ENCODE measurements at regions not wholly inside any gene's neighbourhood (a gene's known extent, or its start where the extent isn't known, plus 50 kb on each side); places are given as distances from the start of the nearest gene placed in this dataset.
"Not testable (repeated sequence)": the region's sequence is repeated elsewhere in the genome, so short reads cannot be mapped to it uniquely, and the experiment has no call there.

GRCh38 chrX:115972717-115973116 lies 197.8 kb upstream of the AGTR2 start:
- TF ChIP-seq CTCF (IDR thresholded peaks at IDR 0.05; ENCODE audit: low read depth, low read length, missing control alignments) = no peak
- DNase-seq (ENCODE audit: extremely low read depth, low read depth) = no peak
- no peak overlapping the region for H3K4me3 ChIP-seq (replicated peaks; ENCODE audit: low read depth, low read length)

GRCh38 chrX:115978068-115978467 lies 192.5 kb upstream of the AGTR2 start:
- no peak overlapping the region for H3K4me3 ChIP-seq (replicated peaks; ENCODE audit: low read depth, low read length)
- no peak for TF ChIP-seq CTCF (IDR thresholded peaks at IDR 0.05; ENCODE audit: low read depth, low read length, missing control alignments)
- no peak for DNase-seq (ENCODE audit: extremely low read depth, low read depth)

GRCh38 chrX:115983148-115983547 lies 187.4 kb upstream of the AGTR2 start:
- not testable (repeated sequence) for DNase-seq (ENCODE audit: extremely low read depth, low read depth); H3K4me3 ChIP-seq (replicated peaks; ENCODE audit: low read depth, low read length)

GRCh38 chrX:115987464-115987863 lies 183.1 kb upstream of the AGTR2 start:
- H3K4me3 ChIP-seq (replicated peaks; ENCODE audit: low read depth, low read length); DNase-seq (ENCODE audit: extremely low read depth, low read depth): not testable (repeated sequence)

GRCh38 chrX:115988825-115989224 lies 181.7 kb upstream of the AGTR2 start:
- no peak for DNase-seq (ENCODE audit: extremely low read depth, low read depth)
- H3K4me3 ChIP-seq (replicated peaks; ENCODE audit: low read depth, low read length) = no peak overlapping the region
- no peak for TF ChIP-seq CTCF (IDR thresholded peaks at IDR 0.05; ENCODE audit: low read depth, low read length, missing control alignments)

GRCh38 chrX:115989686-115990085 lies 180.9 kb upstream of the AGTR2 start:
- no peak for TF ChIP-seq CTCF (IDR thresholded peaks at IDR 0.05; ENCODE audit: low read depth, low read length, missing control alignments)
- H3K4me3 ChIP-seq (replicated peaks; ENCODE audit: low read depth, low read length) = no peak overlapping the region
- no peak for DNase-seq (ENCODE audit: extremely low read depth, low read depth)

GRCh38 chrX:116009346-116009745 lies 161.2 kb upstream of the AGTR2 start:
- no peak for TF ChIP-seq CTCF (IDR thresholded peaks at IDR 0.05; ENCODE audit: low read depth, low read length, missing control alignments)
- H3K4me3 ChIP-seq (replicated peaks; ENCODE audit: low read depth, low read length) = no peak overlapping the region

GRCh38 chrX:116009861-116010710 lies 160.5 kb upstream of the AGTR2 start:
- H3K4me3 ChIP-seq (replicated peaks; ENCODE audit: low read depth, low read length) = no peak overlapping the region
- no peak for TF ChIP-seq CTCF (IDR thresholded peaks at IDR 0.05; ENCODE audit: low read depth, low read length, missing control alignments)
- DNase-seq (ENCODE audit: extremely low read depth, low read depth) = no peak

More at GRCh38 chrX:116009346-116009745, 161.2 kb upstream of the AGTR2 start:
- DNase-seq (ENCODE audit: extremely low read depth, low read depth) = no peak

Measured in HFF-Myc (cell line).